HEK293T (cell line): ENCODE measurements at regions not wholly inside any gene's neighbourhood (a gene's known extent, or its start where the extent isn't known, plus 50 kb on each side); places are given as distances from the start of the nearest gene placed in this dataset.

ENCODE experiments used
- CTCF ChIA-PET: fragments of 350-600 bp; formaldehyde crosslinking; extraction: SDS; loops from one replicate; lab custom pipeline; 2021; ENCODE audit warnings: antibody characterized with exemption, inconsistent platforms; lab: Yijun Ruan, JAX
- POLR2A ChIA-PET: fragments of 350-600 bp; formaldehyde crosslinking; extraction: SDS; loops from one replicate; lab custom pipeline; 2020; ENCODE audit warnings: antibody characterized with exemption, inconsistent platforms; lab: Yijun Ruan, JAX
- DNase-seq: peaks from one replicate; pipeline ENCODE4 v3.0.0; 2012; ENCODE audit warnings: mixed read lengths; ENCODE audit errors: extremely low spot score
- ARNT ChIP-seq: fragments of 450-650 bp; IDR thresholded peaks from 2 replicates; pipeline ENCODE4 v1.6.1; 2017; ENCODE audit warnings: mild to moderate bottlenecking
- BHLHE40 ChIP-seq: fragments of 450-650 bp; IDR thresholded peaks from 2 replicates; pipeline ENCODE4 v1.6.1; 2016; ENCODE audit warnings: mild to moderate bottlenecking, moderate library complexity, borderline replicate concordance
- CTBP1 ChIP-seq: fragments of 450-650 bp; IDR thresholded peaks from 2 replicates; pipeline ENCODE4 v1.6.1; 2016; ENCODE audit warnings: borderline replicate concordance
- ELF4 ChIP-seq: fragments of 450-650 bp; IDR thresholded peaks from 2 replicates; pipeline ENCODE4 v1.6.1; 2017; ENCODE audit warnings: antibody characterized with exemption
- FOXA1 ChIP-seq: fragments of 450-650 bp; IDR thresholded peaks from 2 replicates; pipeline ENCODE4 v1.6.1; 2016; ENCODE audit warnings: mild to moderate bottlenecking
- FOXK2 ChIP-seq: fragments of 450-650 bp; IDR thresholded peaks from 2 replicates; pipeline ENCODE4 v1.6.1; 2016; ENCODE audit warnings: mild to moderate bottlenecking
- FOXM1 ChIP-seq: fragments of 450-650 bp; IDR thresholded peaks from 2 replicates; pipeline ENCODE4 v1.6.1; 2017; ENCODE audit warnings: mild to moderate bottlenecking, borderline replicate concordance
- HDGF ChIP-seq: fragments of 450-650 bp; IDR thresholded peaks from 2 replicates; pipeline ENCODE4 v1.6.1; 2017; ENCODE audit warnings: antibody characterized with exemption, borderline replicate concordance
- L3MBTL2 ChIP-seq: fragments of 450-650 bp; conservative IDR thresholded peaks from 2 replicates; pipeline ENCODE4 v1.6.1; 2016; ENCODE audit warnings: mild to moderate bottlenecking
- LEF1 ChIP-seq: fragments of 450-650 bp; IDR thresholded peaks from 2 replicates; pipeline ENCODE4 v1.6.1; 2017; ENCODE audit warnings: mild to moderate bottlenecking, borderline replicate concordance
- NFRKB ChIP-seq: fragments of 450-650 bp; IDR thresholded peaks from 2 replicates; pipeline ENCODE4 v1.6.1; 2016; ENCODE audit warnings: mild to moderate bottlenecking, moderate library complexity
- SP1 ChIP-seq: fragments of 450-650 bp; IDR thresholded peaks from 2 replicates; pipeline ENCODE4 v1.6.1; 2017
- SUZ12 ChIP-seq: fragments of 450-650 bp; IDR thresholded peaks from 2 replicates; pipeline ENCODE4 v1.6.1; 2016; ENCODE audit warnings: mild to moderate bottlenecking
- TARDBP ChIP-seq: fragments of 450-650 bp; IDR thresholded peaks from 2 replicates; pipeline ENCODE4 v1.6.1; 2016
- ZNF384 ChIP-seq: fragments of 450-650 bp; IDR thresholded peaks from 2 replicates; pipeline ENCODE4 v1.6.1; 2016
- TF ChIP-seq, protein P1 (sequence below): fragments of 450-650 bp; IDR thresholded peaks from 2 replicates; pipeline ENCODE4 v1.6.1; 2016

- POLR2A ChIA-PET: no interaction called here
- CTCF ChIA-PET: no interaction called here
- no peak for DNase-seq
- TF ChIP-seq FOXA1 (no peak), FOXK2 (no peak), TARDBP (no peak), SUZ12 (no peak)
These were observed 435.7 kb downstream of the EFNB2 start for GRCh38 chr13:106099765-106100164.

GRCh38 chr13:106098778-106099177 is 436.7 kb downstream of the EFNB2 start:
- DNase-seq: no peak
- POLR2A ChIA-PET: no interaction called here
- TF ChIP-seq CTBP1: no peak
- TF ChIP-seq L3MBTL2: no peak
- no peak for TF ChIP-seq SP1
- no peak for TF ChIP-seq ARNT
- TF ChIP-seq LEF1: no peak
- no peak for TF ChIP-seq BHLHE40
- no peak for TF ChIP-seq ELF4
- TF ChIP-seq, protein P1, sequence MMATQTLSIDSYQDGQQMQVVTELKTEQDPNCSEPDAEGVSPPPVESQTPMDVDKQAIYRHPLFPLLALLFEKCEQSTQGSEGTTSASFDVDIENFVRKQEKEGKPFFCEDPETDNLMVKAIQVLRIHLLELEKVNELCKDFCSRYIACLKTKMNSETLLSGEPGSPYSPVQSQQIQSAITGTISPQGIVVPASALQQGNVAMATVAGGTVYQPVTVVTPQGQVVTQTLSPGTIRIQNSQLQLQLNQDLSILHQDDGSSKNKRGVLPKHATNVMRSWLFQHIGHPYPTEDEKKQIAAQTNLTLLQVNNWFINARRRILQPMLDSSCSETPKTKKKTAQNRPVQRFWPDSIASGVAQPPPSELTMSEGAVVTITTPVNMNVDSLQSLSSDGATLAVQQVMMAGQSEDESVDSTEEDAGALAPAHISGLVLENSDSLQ: no peak
- no peak for TF ChIP-seq FOXM1
- TF ChIP-seq ZNF384: no peak
- CTCF ChIA-PET: no interaction called here

DNA sequence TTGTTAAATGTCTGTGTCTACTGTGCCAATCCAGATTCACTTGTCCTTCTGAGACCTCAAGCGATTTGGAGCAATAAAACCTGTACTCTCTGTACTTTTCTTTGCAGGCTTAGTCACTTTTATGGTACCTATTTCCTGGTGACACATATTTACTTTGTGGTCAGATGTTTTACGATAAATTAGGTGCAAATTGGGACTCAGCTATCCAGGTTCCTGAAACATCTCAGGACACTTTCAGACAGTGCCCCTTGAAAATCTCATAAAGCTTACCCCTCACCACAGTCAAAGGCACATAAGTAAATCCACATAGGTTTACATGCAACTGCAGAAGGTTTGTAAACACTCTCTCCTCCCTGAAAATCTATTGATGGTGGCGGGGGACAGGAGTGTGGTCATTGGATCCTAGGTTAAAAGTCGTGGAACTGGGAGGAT is 438.8 kb downstream of the EFNB2 start:
- POLR2A ChIA-PET: no interaction called here
- no peak for DNase-seq
- CTCF ChIA-PET: no interaction called here
- TF ChIP-seq HDGF: no peak
- TF ChIP-seq LEF1: no peak
- TF ChIP-seq, protein P1: no peak
- TF ChIP-seq CTBP1: no peak
- TF ChIP-seq TARDBP: no peak
- TF ChIP-seq FOXM1: no peak
- TF ChIP-seq ARNT: no peak
- TF ChIP-seq ELF4: no peak
- TF ChIP-seq BHLHE40: no peak
- no peak for TF ChIP-seq SP1

DNA sequence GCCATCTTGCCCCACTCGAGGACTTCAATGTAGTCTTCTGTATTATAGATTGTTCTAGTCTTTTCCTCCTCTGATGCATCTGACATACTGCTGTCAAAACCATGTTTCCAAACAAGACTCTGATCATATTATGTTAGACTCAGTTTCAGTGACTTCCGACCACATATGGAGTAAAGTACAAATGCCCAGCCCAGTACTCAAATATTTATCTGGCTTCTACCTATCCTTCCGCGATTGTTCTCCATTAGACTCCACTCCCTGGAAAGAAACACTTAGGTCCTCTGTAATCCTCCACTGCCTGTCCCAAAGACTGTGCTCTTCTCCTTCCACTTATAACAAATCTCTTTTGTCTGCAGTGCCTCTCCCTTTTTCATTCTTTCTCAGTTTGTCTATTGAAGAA is 439.5 kb downstream of the EFNB2 start:
- TF ChIP-seq SUZ12 (no peak), LEF1 (no peak), TARDBP (no peak), NFRKB (no peak), HDGF (no peak), SP1 (no peak), BHLHE40 (no peak), L3MBTL2 (no peak), FOXA1 (no peak)
- CTCF ChIA-PET: no interaction called here
- DNase-seq: no peak
- POLR2A ChIA-PET: no interaction called here

GRCh38 chr13:106095406-106095805 is 440.1 kb downstream of the EFNB2 start:
- no peak for TF ChIP-seq ZNF384
- DNase-seq: no peak
- CTCF ChIA-PET: no interaction called here
- POLR2A ChIA-PET: no interaction called here

DNA sequence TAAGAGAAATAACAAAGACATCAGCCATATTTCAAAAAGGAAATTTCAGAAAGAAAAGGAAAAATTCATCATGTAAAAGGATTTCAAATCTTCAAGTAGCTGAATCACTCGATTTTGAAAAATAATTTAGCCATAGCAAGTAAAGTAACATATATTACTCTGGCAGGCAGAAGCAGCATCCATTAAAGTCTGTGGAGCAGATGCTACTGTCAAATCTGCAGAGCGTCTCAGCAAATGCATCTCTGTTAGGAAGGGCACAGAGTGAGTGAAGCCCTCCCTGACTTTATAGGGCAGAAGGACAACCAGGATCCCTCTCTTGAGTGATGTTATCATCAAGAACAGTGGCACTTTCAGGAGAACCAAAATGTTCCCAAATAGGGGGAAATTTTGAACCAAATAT is 445.5 kb downstream of the EFNB2 start:
- CTCF ChIA-PET: no interaction called here
- POLR2A ChIA-PET: interaction anchor here (1.1 kb wide), 1 partner anchor 446 kb away, joined by 3 read pairs; the partner anchor contains the start of gene EFNB2
- no peak for DNase-seq
- TF ChIP-seq SUZ12 (no peak), ARNT (no peak), FOXA1 (no peak), FOXK2 (no peak), ZNF384 (no peak), HDGF (no peak), ELF4 (no peak), L3MBTL2 (no peak), LEF1 (no peak), SP1 (no peak), BHLHE40 (no peak), TARDBP (no peak), FOXM1 (no peak), NFRKB (no peak), CTBP1 (no peak)
- TF ChIP-seq, protein P1: no peak

DNA sequence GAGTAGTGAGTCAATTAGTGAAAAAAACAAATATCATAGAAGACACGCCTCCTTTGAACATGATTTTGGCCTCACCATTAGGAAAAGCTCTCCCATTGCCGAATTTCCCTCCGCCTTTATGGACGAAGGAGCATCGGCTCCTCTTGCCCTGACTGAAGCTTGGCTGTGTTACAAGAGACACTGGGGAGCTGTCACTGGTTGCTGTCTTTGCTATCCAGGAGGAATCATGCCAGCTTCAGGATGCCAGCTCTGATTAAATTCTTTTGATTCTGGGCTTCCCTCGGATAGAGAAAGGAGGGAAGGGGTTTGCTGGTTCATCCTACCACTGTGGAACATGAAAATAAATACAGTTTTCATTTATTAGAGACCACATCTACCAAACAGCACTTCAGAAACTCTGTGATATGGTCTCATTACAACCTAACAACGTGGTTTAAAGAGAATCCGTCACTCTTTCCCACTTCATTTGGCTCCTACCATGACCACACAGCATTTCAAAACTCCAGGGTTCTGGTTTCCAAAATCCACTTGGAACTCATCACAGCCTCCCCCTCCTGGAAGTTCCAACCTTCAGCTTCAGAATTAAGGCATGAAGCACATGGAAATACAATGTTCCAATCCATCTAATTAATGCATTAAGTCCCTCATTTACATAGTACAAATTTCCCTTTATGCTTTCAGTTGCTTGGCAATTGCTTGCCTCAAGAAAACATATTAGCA is 446.0 kb downstream of the EFNB2 start:
- DNase-seq: no peak
- TF ChIP-seq LEF1 (no peak), ZNF384 (no peak), CTBP1 (no peak), TARDBP (no peak), NFRKB (no peak), FOXM1 (no peak), ARNT (no peak), L3MBTL2 (no peak), SUZ12 (no peak), ELF4 (no peak), FOXK2 (no peak), HDGF (no peak)
- TF ChIP-seq, protein P1: no peak
- POLR2A ChIA-PET: interaction anchor here (1.1 kb wide), 1 partner anchor 446 kb away, joined by 3 read pairs; the partner anchor contains the start of gene EFNB2
- CTCF ChIA-PET: no interaction called here
